UCSD-AML1 (cell line): ENCODE measurements at regions not wholly inside any gene's neighbourhood (a gene's known extent, or its start where the extent isn't known, plus 50 kb on each side); places are given as distances from the start of the nearest gene placed in this dataset.

ENCODE experiments used
- DNase-seq: peaks from one replicate; lab custom pipeline; 2025; ENCODE audit not compliant: unreplicated experiment; lab: John Stamatoyannopoulos, UW

DNA sequence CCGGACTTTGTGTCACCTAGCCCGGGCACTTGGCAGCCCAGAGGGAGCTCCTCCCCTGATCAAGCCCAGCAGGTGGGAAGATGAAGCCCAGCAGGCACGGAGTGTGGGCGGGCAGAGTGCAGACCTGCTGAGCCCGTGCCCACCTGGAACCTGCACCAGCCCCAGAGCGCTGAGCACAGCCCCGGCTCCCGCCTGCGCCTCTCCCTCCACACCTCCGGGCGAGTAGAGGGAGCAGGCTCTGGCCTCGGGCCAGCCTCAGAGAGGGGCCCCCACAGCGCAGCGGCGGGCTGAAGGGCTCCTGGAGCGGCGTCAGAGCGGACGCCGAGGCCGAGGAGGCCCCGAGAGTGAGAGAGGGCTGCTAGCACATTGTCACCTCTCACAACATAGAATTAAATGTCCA, 257.7 kb downstream of the VGLL3 start:
- DNase-seq, result no peak

DNA sequence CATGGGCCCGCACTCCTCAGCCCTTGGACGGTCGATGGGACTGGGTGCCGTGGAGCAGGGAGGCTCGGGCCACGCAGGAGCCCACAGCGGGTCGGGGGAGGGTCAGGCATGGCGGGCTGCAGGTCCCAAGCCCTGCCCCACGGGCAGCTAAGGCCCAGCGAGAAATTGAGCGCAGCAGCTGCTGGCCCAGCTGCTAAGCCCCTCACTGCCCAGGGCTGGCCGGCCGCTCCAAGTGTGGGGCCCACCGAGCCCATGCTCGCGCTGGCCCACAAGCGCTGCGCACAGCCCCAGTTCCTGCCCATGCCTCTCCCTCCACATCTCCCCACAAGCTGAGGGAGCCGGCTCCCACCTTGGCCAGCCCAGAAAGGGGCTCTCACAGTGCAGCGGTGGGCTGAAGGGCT, 259.4 kb downstream of the VGLL3 start:
- no peak for DNase-seq

DNA sequence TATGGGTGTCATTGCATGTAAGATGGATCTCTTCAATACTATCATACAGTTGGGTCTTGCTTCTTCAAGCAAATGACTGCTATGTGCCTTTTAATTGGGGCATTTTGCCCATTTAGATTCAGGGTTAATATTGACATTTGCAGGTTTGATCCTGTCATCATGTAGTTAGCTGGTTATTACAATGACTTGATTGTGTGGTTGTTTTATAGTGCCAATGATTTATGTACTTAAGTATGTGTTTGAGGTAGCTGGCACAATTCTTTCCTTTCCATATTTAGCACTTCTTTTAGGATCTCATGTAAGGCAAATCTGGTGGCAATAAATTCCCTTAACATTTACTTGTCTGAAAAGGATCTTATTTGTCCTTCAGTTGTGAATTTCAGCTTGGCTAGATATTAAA, 267.5 kb downstream of the VGLL3 start:
- DNase-seq, result no peak

DNA sequence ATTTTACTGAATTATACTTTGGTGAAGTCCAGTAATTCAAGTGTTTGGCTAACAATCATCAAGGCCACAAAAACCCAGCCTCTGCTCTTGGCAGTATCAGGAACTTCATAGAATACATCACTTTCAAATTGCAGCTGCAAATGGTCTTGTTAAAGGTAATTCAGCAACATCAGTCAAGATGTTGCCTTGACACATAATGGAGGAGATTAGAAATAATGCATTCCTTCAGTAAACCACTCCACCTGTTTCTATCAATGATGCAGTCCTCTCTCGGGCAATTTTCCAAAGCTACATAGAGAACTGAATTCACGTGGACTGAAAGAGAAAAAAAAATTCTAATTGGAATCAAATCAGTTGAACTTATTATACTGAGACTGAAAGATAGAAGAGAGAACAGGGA, 279.3 kb downstream of the VGLL3 start:
- DNase-seq, result no peak

DNA sequence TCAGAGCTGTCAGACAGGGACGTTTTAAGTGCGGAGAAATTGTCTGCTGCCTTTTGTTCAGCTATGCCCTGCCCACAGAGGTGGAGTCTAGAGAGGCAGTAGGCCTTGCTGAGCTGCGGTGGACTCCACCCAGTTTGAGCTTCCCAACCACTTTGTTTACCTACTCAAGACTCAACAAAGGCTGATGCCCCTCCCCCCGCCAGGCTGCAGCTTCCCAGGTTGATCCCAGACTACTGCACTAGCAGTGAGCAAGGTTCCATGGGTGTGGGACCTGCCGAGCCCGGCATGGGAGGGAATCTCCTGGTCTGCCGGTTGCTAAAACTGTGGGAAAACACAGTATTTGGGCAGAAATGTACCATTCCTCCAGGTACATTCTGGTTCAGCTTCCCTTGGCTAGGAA, 282.1 kb downstream of the VGLL3 start:
- no peak for DNase-seq

DNA sequence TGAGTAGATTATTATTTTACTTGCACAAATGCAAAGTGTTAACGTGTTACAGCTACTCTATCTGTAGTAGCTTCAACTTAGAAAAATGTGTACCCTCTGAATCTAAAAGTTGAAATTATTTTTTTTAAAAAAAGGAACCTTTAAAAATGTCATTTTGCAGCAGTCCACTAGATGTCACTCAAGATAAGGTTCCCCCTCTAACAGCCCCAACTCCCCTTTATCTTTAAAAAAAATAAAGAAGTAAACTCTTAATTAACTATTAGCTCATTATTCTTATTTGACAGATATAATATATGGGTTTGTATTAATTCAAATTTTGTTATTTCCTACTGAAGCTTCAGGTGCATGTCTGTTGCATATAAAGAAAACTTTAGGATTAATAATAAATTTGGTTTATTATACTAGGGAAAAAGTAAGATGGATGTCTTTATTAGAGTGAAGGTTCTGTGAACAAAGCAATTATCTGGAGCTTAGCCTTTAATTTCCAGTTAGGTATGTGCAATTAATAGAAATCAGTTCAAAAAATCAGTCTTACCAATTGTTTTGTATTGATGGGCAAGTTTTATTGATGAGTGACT, 288.5 kb downstream of the VGLL3 start:
- DNase-seq, result no peak

DNA sequence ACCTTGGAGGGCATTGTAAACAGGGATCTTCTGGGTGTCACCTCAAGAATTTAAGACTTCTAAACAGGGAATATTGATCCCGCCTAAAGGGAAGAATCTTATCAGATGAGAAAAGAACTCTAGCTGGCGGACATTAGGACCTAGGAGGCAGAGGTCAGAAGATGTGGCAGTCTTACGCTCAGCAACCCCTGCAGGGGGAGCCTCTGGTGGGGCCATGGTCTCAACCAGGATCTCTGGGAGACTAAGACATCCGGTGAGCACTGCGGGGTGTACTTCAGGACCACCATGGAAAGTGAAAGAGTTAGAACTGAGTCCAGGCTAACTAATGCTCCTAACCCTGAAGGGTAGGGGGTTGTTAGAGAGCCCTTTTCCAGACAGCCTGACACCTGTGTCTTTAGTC, 295.2 kb downstream of the VGLL3 start:
- no peak for DNase-seq

DNA sequence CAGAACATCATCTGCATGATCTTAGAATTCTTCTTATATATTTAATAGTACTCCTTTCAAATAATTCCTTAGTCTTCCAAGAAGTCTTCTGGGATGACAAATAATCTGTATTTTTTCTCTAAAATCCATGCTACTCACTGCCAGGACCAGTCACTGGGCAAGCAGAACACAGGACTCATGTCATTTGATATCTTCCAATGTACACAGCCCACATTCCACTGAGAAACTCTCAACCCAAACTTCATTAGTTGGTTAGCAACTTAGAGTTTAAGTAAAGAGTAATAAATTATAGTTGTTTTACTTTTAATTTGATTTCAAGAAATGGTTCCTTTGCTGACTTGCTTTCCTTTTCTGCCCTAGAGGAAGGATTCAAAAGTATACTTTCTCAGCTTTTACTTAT, 317.0 kb downstream of the VGLL3 start:
- no peak for DNase-seq

DNA sequence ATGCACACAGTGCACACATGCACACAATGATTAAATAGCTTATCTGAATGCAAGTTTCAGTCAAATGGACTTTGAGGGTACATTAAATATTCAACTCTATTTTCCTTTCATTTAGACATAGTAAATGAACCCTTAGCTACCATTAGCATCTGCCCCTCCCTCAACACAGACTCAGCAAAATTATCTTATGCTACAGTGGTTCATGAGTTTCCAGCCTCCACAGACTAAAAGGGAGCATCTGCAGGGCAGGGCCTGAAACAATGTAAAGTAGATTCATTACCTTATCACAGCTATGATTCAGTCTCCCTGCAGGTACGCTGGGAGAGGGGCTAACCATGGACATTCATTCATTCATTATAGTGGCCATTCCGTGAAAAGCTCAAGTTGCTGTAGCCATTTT, 329.1 kb downstream of the VGLL3 start:
- no peak for DNase-seq

DNA sequence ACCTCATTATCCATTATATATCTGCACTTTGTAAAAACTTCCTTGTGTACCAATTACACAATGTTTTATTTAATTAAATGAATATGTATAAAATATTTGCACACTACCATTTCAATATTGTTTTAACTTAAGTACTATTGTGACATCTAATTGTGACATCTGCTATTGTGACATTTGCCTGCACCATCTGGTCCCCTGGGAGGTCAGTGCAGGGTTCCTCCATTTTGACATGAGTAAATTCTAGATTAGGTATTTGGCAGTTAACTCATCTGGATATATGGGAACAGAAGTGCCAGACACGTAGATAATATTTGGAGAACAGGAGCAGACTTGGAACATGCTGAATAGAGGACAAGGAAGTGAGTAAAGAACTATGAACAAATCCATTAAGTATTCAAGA, 332.1 kb downstream of the VGLL3 start:
- DNase-seq, result no peak

DNA sequence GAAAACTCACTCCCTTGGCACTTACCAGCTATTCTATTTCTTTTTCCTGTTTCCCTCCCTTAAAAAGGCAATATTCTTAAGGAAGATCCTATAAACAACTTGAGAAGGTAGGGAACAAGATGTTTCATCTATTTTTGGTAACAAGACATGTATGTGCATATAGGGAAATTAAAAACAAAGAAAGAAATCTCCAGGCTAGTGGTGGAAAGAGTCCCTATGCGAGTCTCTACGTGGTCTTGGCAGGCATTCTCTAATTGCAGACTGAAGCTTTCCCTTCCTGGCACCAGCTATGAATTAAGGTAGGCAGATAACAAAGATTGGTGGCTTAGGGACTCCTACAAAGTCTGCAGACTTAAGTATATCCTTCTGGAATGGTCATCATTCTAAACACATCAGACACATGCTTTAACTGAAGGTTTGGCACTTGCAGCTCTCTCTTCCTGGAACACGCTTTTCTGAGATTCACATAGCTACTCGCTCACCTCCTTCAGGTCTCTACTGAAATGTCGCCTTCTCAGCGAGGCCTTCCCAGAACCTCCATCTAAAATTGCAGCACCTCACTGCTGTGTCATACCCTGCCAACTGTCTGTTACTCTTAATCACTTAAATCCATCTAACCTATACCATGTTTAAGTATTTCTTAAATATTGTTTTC, 336.0 kb downstream of the VGLL3 start:
- no peak for DNase-seq

DNA sequence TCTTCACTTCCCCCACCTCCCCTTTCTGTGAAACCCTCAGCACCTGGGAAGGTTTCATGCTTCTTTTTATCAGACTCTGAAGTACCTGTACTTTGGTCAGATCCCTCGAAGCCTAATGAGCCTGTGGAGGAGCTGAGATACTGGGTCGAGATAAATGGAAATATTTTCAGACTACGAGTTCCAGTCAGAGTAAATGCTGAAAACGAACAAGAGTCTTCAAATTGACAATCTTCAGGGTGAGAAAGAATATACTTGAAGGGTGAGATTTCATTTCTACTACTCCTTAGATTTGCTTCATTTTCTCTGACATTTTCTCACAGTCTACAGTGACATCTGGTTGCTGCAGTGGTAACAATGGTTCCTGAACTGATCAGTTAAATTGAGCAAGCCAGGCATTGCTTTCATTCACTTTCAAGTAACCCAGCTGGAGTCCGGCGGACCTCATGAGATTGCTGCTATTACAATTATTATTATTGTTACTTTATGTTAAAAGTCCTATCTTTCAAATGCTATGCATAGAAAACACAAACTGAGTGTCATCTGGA, 337.2 kb downstream of the VGLL3 start:
- no peak for DNase-seq

DNA sequence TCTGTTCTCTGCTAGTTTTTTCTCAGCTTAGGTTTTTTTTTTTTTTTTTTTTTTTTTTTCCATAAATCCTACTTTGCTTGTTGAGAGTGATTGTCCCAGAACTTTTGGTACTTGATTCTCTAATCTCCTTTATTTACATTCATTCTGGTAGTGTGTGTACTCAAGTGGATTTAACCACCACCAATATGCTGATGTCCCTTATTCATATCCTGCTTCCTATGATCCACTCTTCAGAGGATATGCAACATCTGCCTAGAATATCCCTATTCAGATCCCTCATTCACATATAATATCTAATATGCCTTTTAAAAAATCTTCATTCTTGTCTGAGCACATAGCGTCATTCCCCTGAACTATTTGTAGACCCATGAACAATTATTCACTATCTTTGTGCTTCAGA, 342.9 kb downstream of the VGLL3 start:
- no peak for DNase-seq

DNA sequence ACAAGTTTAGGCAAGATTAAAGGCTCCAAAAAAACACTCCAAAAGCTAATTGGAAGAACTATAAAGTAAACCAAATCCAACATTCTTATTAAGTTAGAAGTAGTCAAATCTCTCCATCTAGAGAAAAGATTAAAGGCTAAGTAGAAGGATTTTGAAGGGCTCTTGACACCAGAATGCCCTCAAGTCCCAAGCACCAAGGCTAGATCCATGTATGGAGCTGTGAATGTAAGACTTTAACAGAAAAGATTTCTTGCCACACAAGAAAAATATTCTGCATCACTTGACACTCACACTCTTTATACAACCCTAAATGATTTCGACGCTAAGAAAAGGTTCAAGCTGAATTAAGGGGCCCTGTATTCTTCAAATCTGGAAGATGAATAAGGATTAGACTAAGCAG, 345.2 kb downstream of the VGLL3 start:
- no peak for DNase-seq

DNA sequence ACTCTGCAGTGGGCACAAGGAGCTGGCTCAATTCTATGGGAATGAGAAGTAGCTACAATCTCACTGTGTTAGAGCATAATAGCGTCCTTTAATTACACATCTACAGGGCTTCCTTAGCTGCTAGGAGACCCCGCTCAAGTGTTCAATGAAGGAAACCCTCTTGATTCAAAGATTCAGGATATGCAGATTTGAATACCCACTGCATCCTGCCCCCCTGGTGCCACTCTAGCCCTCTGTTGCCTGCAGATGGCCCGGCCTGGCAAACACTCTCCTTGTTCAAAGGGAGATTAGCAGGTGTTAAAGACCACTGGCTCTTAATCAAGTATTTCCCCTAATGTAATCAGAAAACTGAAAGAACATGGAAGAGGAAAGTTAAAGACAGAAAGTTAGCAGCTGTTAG, 356.6 kb downstream of the VGLL3 start:
- DNase-seq, result no peak

DNA sequence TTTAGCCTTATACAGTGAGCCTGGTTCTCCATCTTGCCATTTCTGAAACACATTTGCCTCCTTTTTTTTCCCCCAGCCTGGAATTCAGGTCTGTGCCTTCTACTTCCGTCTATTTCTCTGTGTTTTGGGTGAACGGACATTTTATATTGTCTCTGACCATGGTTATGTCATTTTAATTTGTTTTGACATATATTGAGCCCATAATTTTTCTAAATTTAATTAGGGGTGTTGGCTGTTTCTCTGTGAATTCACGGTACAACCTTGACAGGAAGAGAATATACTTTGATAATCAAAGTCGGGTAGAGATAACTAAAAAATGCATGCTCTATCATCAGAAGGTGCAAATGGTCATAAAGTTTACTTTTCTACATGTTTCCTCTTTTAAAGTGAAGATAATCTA, 361.4 kb downstream of the VGLL3 start:
- no peak for DNase-seq

DNA sequence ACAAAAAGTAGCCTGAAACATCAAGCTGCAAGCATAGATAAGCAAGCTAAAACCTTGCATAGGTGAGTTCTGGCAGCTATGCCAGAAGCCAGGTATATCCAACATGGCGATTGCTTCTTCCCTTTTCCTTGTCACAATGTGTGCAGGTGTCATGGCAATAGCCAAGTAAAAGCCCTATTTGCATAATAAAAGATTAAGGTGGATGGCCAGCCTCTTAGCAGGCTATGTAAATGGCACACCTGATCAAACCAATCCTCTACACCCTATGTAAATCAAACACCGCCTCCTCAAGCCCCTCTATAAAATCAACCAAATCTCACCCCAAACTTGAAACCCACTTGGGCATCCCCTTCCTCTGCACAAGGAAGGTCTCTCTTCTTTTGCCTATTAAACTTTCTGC, 366.8 kb downstream of the VGLL3 start:
- DNase-seq, result no peak

DNA sequence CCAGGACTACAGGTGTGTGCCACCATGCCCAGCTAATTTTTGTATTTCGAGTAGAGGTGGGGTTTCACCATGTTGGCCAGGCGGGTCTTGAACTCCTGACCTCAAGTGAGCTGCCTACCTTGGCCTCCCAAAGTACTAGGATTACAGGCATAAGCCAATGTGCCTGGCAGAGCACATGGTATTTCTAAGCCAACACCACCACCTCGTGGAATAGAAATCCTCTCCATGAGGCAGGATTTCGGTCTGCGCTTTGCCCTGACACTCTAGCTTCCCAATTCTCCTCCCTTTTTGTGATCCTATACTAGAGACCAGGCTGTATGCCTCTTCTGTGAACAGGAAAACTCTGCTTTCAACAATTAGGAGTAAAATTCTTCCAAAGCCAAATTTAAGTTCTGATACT, 372.2 kb downstream of the VGLL3 start:
- DNase-seq, result no peak

DNA sequence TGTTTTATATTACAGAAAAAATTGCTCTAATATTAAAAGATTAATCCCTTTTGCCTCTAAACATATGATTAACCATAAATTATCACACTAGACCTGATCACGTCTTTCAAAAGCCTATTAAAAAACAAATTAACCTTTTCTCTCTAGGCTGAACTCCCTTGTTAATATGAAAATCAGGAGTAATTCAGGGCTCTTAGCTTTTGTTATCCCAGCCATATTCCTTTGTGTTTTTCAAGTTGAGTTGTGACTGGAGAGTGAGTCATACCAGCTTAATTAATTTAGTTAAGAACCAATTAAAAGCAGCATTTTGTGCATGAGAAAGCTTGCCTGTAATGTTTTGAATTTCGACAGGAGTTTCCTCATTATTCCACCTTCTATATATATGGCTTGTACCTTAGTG, 385.8 kb downstream of the VGLL3 start:
- no peak for DNase-seq

DNA sequence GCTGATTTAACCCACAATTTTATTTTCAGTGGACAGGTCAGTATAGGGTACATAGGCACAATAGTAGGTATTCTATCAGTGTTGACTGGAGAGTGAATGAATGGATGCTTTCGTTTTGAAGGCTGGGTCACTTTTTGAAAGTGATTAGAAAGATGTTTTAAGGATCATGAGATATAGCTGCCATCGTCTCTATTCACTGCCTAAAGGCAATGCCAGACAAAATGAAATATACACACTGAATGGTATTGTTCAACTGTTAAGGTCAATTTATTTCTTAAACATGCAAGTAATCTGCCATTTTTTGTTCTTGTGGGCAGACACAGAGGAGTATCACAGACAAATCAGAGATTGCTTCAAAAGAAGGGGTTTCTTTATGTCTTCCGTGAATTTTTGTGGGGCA, 395.3 kb downstream of the VGLL3 start:
- no peak for DNase-seq

DNA sequence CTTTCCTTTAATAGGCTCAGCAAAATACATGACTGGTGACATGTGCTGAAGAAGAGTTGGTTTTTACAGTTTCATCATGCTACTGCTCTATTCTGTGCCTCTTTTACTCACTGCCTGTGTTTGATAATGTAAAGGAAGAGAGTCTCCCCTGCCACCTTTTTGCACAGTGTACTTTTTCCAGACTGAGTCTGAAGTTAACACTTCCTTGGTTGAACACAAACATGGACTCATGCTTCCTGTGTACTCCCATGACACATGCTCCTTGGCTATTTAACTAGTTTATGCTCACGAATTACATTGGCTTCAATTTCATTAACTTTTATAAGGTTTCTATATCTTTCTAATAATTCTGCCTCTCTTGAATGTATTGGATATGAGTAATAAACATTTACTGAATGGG, 396.1 kb downstream of the VGLL3 start:
- DNase-seq, result no peak

DNA sequence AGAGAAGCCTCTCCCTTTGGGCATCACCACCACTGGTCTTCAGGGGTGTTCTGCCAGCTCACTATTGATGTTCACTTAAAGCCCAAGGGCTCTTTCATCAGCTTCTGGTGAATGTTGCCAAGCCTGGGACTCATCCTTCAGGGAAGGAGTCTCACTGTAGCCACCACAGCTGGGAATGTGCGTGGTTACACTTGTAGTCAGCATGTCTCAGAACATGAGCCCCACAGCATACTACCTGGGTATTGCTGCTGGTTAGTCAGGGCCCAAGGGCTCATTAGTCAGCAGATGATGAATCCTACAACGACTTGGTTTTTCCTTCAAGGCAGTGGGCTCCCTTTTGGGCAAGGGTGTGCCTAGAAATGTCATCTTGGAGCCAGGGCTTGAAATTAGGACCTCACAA, 412.9 kb downstream of the VGLL3 start:
- DNase-seq, result no peak

DNA sequence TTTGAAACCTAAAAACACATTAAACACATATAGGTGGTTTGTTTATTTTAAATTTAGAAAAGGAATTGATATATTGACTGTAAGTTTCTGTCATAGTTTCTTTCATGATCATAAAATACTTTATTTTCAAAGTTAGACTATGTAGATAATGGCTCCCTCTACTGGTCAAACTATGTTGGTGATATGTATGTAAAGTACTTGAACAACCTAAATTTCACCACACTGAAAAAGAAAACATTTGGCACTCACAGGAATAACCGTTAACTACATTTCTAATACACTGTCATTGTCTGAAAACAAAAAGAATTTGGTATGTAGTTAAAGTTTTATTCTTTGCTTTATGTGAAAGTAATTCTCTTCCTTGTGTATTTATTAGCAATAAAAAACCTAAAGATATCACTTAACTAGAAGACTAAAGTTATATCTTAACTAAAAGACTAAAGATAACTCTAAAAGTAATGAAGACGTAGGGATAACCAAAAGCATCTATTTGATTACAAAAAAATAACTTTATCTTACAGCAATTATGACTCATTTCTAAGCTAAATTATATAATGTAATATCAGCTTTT, 427.5 kb downstream of the VGLL3 start:
- DNase-seq, result no peak
